ENCODE measurements at regions not wholly inside any gene's neighbourhood (a gene's known extent, or its start where the extent isn't known, plus 50 kb on each side); places are given as distances from the start of the nearest gene placed in this dataset.

DNA sequence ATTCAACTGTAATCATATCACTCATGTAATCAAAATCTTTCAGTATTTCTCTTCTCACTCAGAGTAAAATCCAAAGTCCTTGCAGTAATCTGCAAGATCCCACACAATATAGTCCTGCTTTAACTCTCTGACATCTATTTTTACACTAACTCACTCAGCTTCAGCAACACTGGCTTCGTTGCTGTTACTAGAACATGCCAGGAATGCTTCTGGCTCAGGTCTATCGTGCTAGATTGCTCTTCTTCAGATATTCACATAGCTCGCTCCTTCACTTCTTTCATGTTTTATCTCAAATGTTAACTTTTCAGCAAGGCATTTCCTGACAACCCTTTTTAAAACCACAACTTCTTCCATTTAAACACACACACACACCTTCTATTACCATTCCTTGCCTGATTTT, 331.7 kb upstream of the HTR2C start:
- H3K18ac ChIP-seq (ENCODE audit: low read length), result no peak overlapping the region
- no peak overlapping the region for H2BK120ac ChIP-seq (ENCODE audit: low read depth, low read length)
- no peaks in the 10 kb centered on the region for H3K27me3 ChIP-seq (ENCODE audit: control insufficient read depth in 3 of 3, insufficient read depth in 3 of 3, low read depth in 1 of 3, low read length in 3 of 3)
- no peak overlapping the region for H4K8ac ChIP-seq (ENCODE audit: low read depth, low read length)
- no CpG with 5 or more reads among the region's 3 CpGs for WGBS, 2 donors (ENCODE audit: extremely low coverage in 2 of 2, insufficient read length in 2 of 2, insufficient replicate concordance in 1 of 2)
- H3K14ac ChIP-seq (ENCODE audit: low read length), result no peak overlapping the region
- H3K23ac ChIP-seq (ENCODE audit: low read depth, low read length, poor library complexity), result no peak overlapping the region
- no peak overlapping the region for H2BK5ac ChIP-seq (ENCODE audit: low read length)
- H2BK15ac ChIP-seq (ENCODE audit: low read length), result no peak overlapping the region
- H3K9me3 ChIP-seq (replicated peaks in 1 of 2; ENCODE audit: control insufficient read depth in 2 of 2, insufficient read depth in 1 of 2, low read depth in 1 of 2, low read length in 2 of 2), result no peaks in the 10 kb centered on the region
- H3K4me3 ChIP-seq (ENCODE audit: low read length in 2 of 2), result no peak overlapping the region
- H3K4ac ChIP-seq (ENCODE audit: low read length), result no peak overlapping the region
- no peak overlapping the region for H2AFZ ChIP-seq (ENCODE audit: low read length)
- H3K4me1 ChIP-seq (ENCODE audit: control insufficient read depth in 2 of 2, insufficient read depth in 1 of 2, low read depth in 1 of 2, low read length in 2 of 2), result no peaks in the 10 kb centered on the region
- H2AK5ac ChIP-seq (ENCODE audit: low read depth, low read length), result no peak overlapping the region
- H3K9ac ChIP-seq (ENCODE audit: low read depth, low read length, poor library complexity), result no peak overlapping the region
- no peaks in the 10 kb centered on the region for H3K79me1 ChIP-seq (ENCODE audit: low read depth, low read length)
- no peak overlapping the region for H3K27ac ChIP-seq (replicated peaks; ENCODE audit: low read length)
- no peaks in the 10 kb centered on the region for H3K36me3 ChIP-seq (replicated peaks in 1 of 2; ENCODE audit: control insufficient read depth in 2 of 2, insufficient read depth in 2 of 2, low read length in 2 of 2)
- H2BK12ac ChIP-seq (ENCODE audit: low read length), result no peak overlapping the region
- no peak for DNase-seq (ENCODE audit: low spot score)
- no peak overlapping the region for H3K4me2 ChIP-seq (ENCODE audit: insufficient read depth, low read length, poor library complexity, severe bottlenecking)
- H4K91ac ChIP-seq (ENCODE audit: low read depth, low read length, poor library complexity), result no peak overlapping the region

DNA sequence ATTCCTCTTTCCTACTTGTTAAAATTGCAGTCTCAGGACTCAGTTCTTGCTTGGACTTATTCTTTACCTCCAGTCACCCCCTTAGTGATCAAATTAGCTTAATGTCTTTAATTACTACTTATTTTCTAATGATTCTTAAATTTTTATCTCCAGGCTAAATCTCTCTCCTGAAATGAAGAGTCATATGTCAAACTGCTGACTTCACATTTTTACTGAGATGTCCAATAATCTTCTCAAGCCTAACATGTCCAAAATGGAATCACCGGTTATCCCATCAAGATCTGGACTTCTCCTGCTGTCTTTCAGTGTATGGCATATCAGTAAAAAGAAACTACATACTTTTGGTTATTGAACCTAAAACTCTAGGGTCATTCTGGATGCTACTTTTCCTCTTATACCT, 332.3 kb upstream of the HTR2C start:
- H4K8ac ChIP-seq (ENCODE audit: low read depth, low read length), result no peak overlapping the region
- no peak overlapping the region for H2AFZ ChIP-seq (ENCODE audit: low read length)
- no peak overlapping the region for H3K4me2 ChIP-seq (ENCODE audit: insufficient read depth, low read length, poor library complexity, severe bottlenecking)
- H3K4me1 ChIP-seq (ENCODE audit: control insufficient read depth in 2 of 2, insufficient read depth in 1 of 2, low read depth in 1 of 2, low read length in 2 of 2), result no peaks in the 10 kb centered on the region
- no peak overlapping the region for H3K18ac ChIP-seq (ENCODE audit: low read length)
- H2BK12ac ChIP-seq (ENCODE audit: low read length), result no peak overlapping the region
- H2BK5ac ChIP-seq (ENCODE audit: low read length), result no peak overlapping the region
- no peaks in the 10 kb centered on the region for H3K9me3 ChIP-seq (replicated peaks in 1 of 2; ENCODE audit: control insufficient read depth in 2 of 2, insufficient read depth in 1 of 2, low read depth in 1 of 2, low read length in 2 of 2)
- no peak overlapping the region for H3K4ac ChIP-seq (ENCODE audit: low read length)
- H3K27me3 ChIP-seq (ENCODE audit: control insufficient read depth in 3 of 3, insufficient read depth in 3 of 3, low read depth in 1 of 3, low read length in 3 of 3), result no peaks in the 10 kb centered on the region
- no peak overlapping the region for H3K23ac ChIP-seq (ENCODE audit: low read depth, low read length, poor library complexity)
- H2BK120ac ChIP-seq (ENCODE audit: low read depth, low read length), result no peak overlapping the region
- no peak overlapping the region for H3K14ac ChIP-seq (ENCODE audit: low read length)
- H3K4me3 ChIP-seq (ENCODE audit: low read length in 2 of 2), result no peak overlapping the region
- H3K79me1 ChIP-seq (ENCODE audit: low read depth, low read length), result no peaks in the 10 kb centered on the region
- no peak overlapping the region for H2AK5ac ChIP-seq (ENCODE audit: low read depth, low read length)
- no peak overlapping the region for H4K91ac ChIP-seq (ENCODE audit: low read depth, low read length, poor library complexity)
- H3K9ac ChIP-seq (ENCODE audit: low read depth, low read length, poor library complexity), result no peak overlapping the region
- H3K36me3 ChIP-seq (replicated peaks in 1 of 2; ENCODE audit: control insufficient read depth in 2 of 2, insufficient read depth in 2 of 2, low read length in 2 of 2), result no peaks in the 10 kb centered on the region
- WGBS, 2 donors (ENCODE audit: extremely low coverage in 2 of 2, insufficient read length in 2 of 2, insufficient replicate concordance in 1 of 2), result no CpG with 5 or more reads among the region's 1 CpG
- no peak overlapping the region for H3K27ac ChIP-seq (replicated peaks; ENCODE audit: low read length)
- DNase-seq (ENCODE audit: low spot score), result no peak
- no peak overlapping the region for H2BK15ac ChIP-seq (ENCODE audit: low read length)

DNA sequence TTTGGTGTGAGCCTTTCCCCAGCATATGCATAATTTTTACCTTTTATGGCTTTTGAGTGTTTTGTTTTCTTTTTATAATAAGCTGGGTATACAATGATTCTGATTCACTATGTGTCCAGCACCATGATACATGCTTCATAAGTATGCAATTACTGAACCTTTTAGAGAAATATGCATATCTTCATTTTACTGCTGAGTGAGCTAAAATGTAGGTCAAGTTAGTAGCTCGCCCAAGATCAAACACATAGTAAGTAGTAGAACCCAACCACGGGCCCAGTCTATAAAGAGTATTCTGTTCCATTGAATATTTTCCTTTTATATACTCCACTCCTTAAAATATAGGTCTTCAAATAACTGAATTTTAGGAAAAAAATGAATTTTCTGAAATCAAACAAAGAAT, 362.4 kb upstream of the HTR2C start:
- H3K9ac ChIP-seq (ENCODE audit: low read depth, low read length, poor library complexity), result no peak overlapping the region
- no CpG with 5 or more reads among the region's 2 CpGs for WGBS, 2 donors (ENCODE audit: extremely low coverage in 2 of 2, insufficient read length in 2 of 2, insufficient replicate concordance in 1 of 2)
- no peak for DNase-seq (ENCODE audit: low spot score)

DNA sequence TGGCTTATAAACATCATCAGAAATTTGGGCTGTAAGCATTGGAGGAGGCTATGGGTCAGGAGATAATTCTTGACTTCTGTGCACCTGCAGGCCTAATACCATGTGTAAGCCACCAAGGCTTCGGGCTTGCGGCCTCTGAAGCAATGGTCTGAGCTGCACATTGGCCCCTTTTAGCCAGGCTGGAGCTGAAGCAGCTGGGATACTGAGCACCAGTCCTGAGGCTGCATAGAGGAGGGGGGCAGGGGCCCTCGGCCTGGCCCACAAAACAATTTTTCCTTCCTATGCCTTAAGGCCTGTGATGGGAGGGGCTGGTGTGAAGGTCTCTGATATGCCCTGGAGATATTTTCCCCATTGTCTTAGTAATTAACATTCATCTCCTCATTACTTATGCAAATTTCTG, 373.0 kb upstream of the HTR2C start:
- Histone ChIP-seq H3K14ac (ENCODE audit: low read length) (no peak overlapping the region), H4K8ac (ENCODE audit: low read depth, low read length) (no peak overlapping the region), H4K91ac (ENCODE audit: low read depth, low read length, poor library complexity) (no peak overlapping the region), H3K79me1 (ENCODE audit: low read depth, low read length) (no peaks in the 10 kb centered on the region), H3K18ac (ENCODE audit: low read length) (no peak overlapping the region), H3K4me2 (ENCODE audit: insufficient read depth, low read length, poor library complexity, severe bottlenecking) (no peak overlapping the region), H2BK12ac (ENCODE audit: low read length) (no peak overlapping the region), H3K27me3 (ENCODE audit: control insufficient read depth in 3 of 3, insufficient read depth in 3 of 3, low read depth in 1 of 3, low read length in 3 of 3) (no peaks in the 10 kb centered on the region), H3K4me1 (ENCODE audit: control insufficient read depth in 2 of 2, insufficient read depth in 1 of 2, low read depth in 1 of 2, low read length in 2 of 2) (no peaks in the 10 kb centered on the region), H3K27ac (replicated peaks; ENCODE audit: low read length) (no peak overlapping the region), H3K23ac (ENCODE audit: low read depth, low read length, poor library complexity) (no peak overlapping the region), H3K36me3 (replicated peaks in 1 of 2; ENCODE audit: control insufficient read depth in 2 of 2, insufficient read depth in 2 of 2, low read length in 2 of 2) (no peaks in the 10 kb centered on the region), H2AFZ (ENCODE audit: low read length) (no peak overlapping the region), H2AK5ac (ENCODE audit: low read depth, low read length) (no peak overlapping the region), H3K9me3 (replicated peaks in 1 of 2; ENCODE audit: control insufficient read depth in 2 of 2, insufficient read depth in 1 of 2, low read depth in 1 of 2, low read length in 2 of 2) (no peaks in the 10 kb centered on the region), H3K4me3 (ENCODE audit: low read length in 2 of 2) (no peak overlapping the region), H3K9ac (ENCODE audit: low read depth, low read length, poor library complexity) (no peak overlapping the region), H2BK120ac (ENCODE audit: low read depth, low read length) (no peak overlapping the region), H2BK5ac (ENCODE audit: low read length) (no peak overlapping the region), H3K4ac (ENCODE audit: low read length) (no peak overlapping the region), H2BK15ac (ENCODE audit: low read length) (no peak overlapping the region)
- DNase-seq (ENCODE audit: low spot score), result no peak
- no CpG with 5 or more reads among the region's 3 CpGs for WGBS, 2 donors (ENCODE audit: extremely low coverage in 2 of 2, insufficient read length in 2 of 2, insufficient replicate concordance in 1 of 2)

More for the DNA sequence above, 362.4 kb upstream of the HTR2C start:
- Histone ChIP-seq H4K91ac (ENCODE audit: low read depth, low read length, poor library complexity) (no peak overlapping the region), H3K9me3 (replicated peaks in 1 of 2; ENCODE audit: control insufficient read depth in 2 of 2, insufficient read depth in 1 of 2, low read depth in 1 of 2, low read length in 2 of 2) (no peaks in the 10 kb centered on the region), H2BK120ac (ENCODE audit: low read depth, low read length) (no peak overlapping the region), H3K27ac (replicated peaks; ENCODE audit: low read length) (no peak overlapping the region), H3K4me3 (ENCODE audit: low read length in 2 of 2) (no peak overlapping the region), H3K4ac (ENCODE audit: low read length) (no peak overlapping the region), H2BK5ac (ENCODE audit: low read length) (no peak overlapping the region), H3K79me1 (ENCODE audit: low read depth, low read length) (no peaks in the 10 kb centered on the region), H3K27me3 (ENCODE audit: control insufficient read depth in 3 of 3, insufficient read depth in 3 of 3, low read depth in 1 of 3, low read length in 3 of 3) (no peaks in the 10 kb centered on the region), H2BK12ac (ENCODE audit: low read length) (no peak overlapping the region), H3K36me3 (replicated peaks in 1 of 2; ENCODE audit: control insufficient read depth in 2 of 2, insufficient read depth in 2 of 2, low read length in 2 of 2) (no peaks in the 10 kb centered on the region), H3K4me1 (ENCODE audit: control insufficient read depth in 2 of 2, insufficient read depth in 1 of 2, low read depth in 1 of 2, low read length in 2 of 2) (no peaks in the 10 kb centered on the region), H3K18ac (ENCODE audit: low read length) (no peak overlapping the region), H2BK15ac (ENCODE audit: low read length) (no peak overlapping the region), H3K23ac (ENCODE audit: low read depth, low read length, poor library complexity) (no peak overlapping the region), H2AFZ (ENCODE audit: low read length) (no peak overlapping the region), H3K14ac (ENCODE audit: low read length) (no peak overlapping the region), H4K8ac (ENCODE audit: low read depth, low read length) (no peak overlapping the region), H2AK5ac (ENCODE audit: low read depth, low read length) (no peak overlapping the region), H3K4me2 (ENCODE audit: insufficient read depth, low read length, poor library complexity, severe bottlenecking) (no peak overlapping the region)

Data from neuronal stem cell (in vitro differentiated cells).